Suprapubic skin (tissue), 3 donors: ENCODE measurements at regions not wholly inside any gene's neighbourhood (a gene's known extent, or its start where the extent isn't known, plus 50 kb on each side); places are given as distances from the start of the nearest gene placed in this dataset.

Source experiments
- CTCF ChIP-seq, 2 donors: fragments of 200-600 bp in 1 of 2; fragments of 450-650 bp in 1 of 2; sonication (generic) in 1 of 2; IDR thresholded peaks; one replicate each; pipeline ENCODE4 v1.5.1; 2016 to 2019; ENCODE audit warnings: antibody characterized with exemption in 2 of 2, mild to moderate bottlenecking in 1 of 2, moderate library complexity in 1 of 2
- EP300 ChIP-seq: sonication (generic); formaldehyde crosslinking; IDR thresholded peaks from one replicate; pipeline ENCODE4 v1.6.1; 2017; ENCODE audit warnings: antibody characterized with exemption
- POLR2A ChIP-seq, 2 donors: fragments of 450-650 bp; IDR thresholded peaks; one replicate each; pipeline ENCODE4 v1.6.1; 2017; ENCODE audit warnings: antibody characterized with exemption in 2 of 2, mild to moderate bottlenecking in 2 of 2, moderate library complexity in 2 of 2

DNA sequence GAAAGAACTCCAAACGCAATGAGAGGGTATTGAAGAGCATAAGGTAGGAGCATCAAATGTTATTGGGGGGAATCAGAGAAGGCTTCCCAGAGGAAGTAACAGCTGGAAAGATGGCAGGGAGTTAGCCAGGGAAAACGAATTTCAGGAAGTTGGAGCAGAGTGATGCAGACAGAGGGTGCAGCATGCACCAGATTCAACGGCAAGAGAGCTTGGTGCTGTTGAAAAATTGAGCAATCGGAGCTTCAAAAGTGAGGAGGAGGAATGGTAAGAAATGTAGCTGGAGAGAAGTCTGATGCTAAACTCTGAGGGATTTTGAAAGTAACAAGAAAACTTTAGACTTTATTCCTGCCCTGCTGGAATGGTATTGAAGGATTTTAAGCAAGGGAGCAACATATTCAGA is 541.0 kb upstream of the LMCD1 start:
- TF ChIP-seq EP300 (no peak), CTCF (IDR thresholded peaks at IDR 0.05) (no peak), POLR2A (IDR thresholded peaks at IDR 0.05) (no peak)
